Duodenal mucosa (tissue), 2 donors: ENCODE measurements at regions not wholly inside any gene's neighbourhood (a gene's known extent, or its start where the extent isn't known, plus 50 kb on each side); places are given as distances from the start of the nearest gene placed in this dataset.

Experiments used
- H3K27ac ChIP-seq: one replicate; pipeline ENCODE4 v1.7.0; 2013; ENCODE audit warnings: low read depth, low read length
- H3K27me3 ChIP-seq, 2 donors: one replicate each; pipeline ENCODE4 v1.7.0; 2013; ENCODE audit warnings: low read length in 2 of 2, control low read depth in 1 of 2; ENCODE audit not compliant: insufficient read depth in 2 of 2, control insufficient read depth in 1 of 2
- H3K36me3 ChIP-seq, 2 donors: one replicate each; pipeline ENCODE4 v1.7.0; 2013; ENCODE audit warnings: low read length in 2 of 2, control low read depth in 1 of 2; ENCODE audit not compliant: insufficient read depth in 2 of 2, control insufficient read depth in 1 of 2
- H3K4me1 ChIP-seq, 2 donors: one replicate each; pipeline ENCODE4 v1.7.0; 2013; ENCODE audit warnings: low read length in 2 of 2, control low read depth in 1 of 2; ENCODE audit not compliant: insufficient read depth in 2 of 2, control insufficient read depth in 1 of 2
- H3K4me3 ChIP-seq, 2 donors: one replicate each; pipeline ENCODE4 v1.7.0; 2013; ENCODE audit warnings: low read length in 2 of 2, low read depth in 1 of 2
- H3K9ac ChIP-seq, 2 donors: one replicate each; pipeline ENCODE4 v1.7.0; 2013; ENCODE audit warnings: low read length in 2 of 2, low read depth in 1 of 2
- H3K9me3 ChIP-seq, 2 donors: one replicate each; pipeline ENCODE4 v1.7.0; 2013; ENCODE audit warnings: low read length in 2 of 2, control low read depth in 1 of 2; ENCODE audit not compliant: control insufficient read depth in 1 of 2

DNA sequence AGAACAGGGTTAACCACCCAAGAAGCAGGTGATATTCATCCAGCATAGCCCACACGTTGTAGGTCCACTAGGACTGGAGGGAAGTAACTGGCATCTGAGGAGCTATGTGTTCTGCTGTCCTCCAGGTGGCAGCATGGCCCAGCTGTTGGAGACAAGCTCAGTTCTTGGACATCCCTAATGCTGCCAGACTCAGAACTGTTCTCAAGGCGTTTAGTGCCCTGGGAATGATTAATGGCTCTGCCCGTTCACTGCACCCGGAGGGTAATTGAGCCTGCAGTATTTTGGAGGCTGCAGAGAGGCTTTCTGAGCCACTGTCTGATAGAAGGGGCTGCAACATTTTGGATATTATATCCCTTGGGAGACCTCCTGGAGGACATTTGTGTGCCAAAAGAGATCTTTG is 521.3 kb upstream of the SEMA6D start:
- H3K9me3 ChIP-seq = no peaks in the 10 kb centered on the region
- H3K27ac ChIP-seq = no peak overlapping the region
- H3K4me1 ChIP-seq = no peaks in the 10 kb centered on the region
- H3K9ac ChIP-seq = no peak overlapping the region
- no peaks in the 10 kb centered on the region for H3K36me3 ChIP-seq
- no peak overlapping the region for H3K4me3 ChIP-seq
- H3K27me3 ChIP-seq = no peaks in the 10 kb centered on the region

- no peaks in the 10 kb centered on the region for H3K36me3 ChIP-seq
- no peaks in the 10 kb centered on the region for H3K4me1 ChIP-seq
- no peak overlapping the region for H3K4me3 ChIP-seq
- no peaks in the 10 kb centered on the region for H3K9me3 ChIP-seq
- no peaks in the 10 kb centered on the region for H3K27me3 ChIP-seq
- no peak overlapping the region for H3K27ac ChIP-seq
- H3K9ac ChIP-seq = no peak overlapping the region
Measured at GRCh38 chr15:47203993-47204392, 513.3 kb upstream of the SEMA6D start.

GRCh38 chr15:47206358-47206978 is 510.8 kb upstream of the SEMA6D start:
- no peaks in the 10 kb centered on the region for H3K27me3 ChIP-seq
- H3K9me3 ChIP-seq = no peaks in the 10 kb centered on the region
- H3K9ac ChIP-seq = no peak overlapping the region
- H3K4me1 ChIP-seq = no peaks in the 10 kb centered on the region
- H3K27ac ChIP-seq = no peak overlapping the region
- H3K4me3 ChIP-seq = no peak overlapping the region
- H3K36me3 ChIP-seq = no peaks in the 10 kb centered on the region

DNA sequence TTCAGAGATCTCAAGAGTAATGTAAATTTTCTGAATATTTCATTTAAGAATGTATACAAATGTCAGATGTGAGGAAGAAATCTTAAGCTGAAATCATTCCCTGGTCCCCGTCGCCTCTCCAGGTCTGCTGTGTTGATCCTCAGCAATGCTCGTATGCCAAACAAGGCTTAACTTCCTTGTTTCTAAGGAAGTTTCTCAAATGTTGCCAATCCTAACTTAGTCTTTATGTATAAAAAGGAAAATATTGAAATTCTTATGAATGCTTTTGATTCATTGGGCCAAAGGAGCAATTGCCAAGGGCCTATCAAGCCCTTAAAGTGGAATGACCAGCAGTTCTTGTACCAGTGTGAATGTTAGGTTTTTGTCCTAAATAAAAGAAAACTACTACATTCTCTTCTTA is 507.7 kb upstream of the SEMA6D start:
- H3K36me3 ChIP-seq = no peaks in the 10 kb centered on the region
- H3K27ac ChIP-seq = no peak overlapping the region
- H3K9me3 ChIP-seq = no peaks in the 10 kb centered on the region
- H3K27me3 ChIP-seq = no peaks in the 10 kb centered on the region
- H3K4me3 ChIP-seq = no peak overlapping the region
- no peak overlapping the region for H3K9ac ChIP-seq
- H3K4me1 ChIP-seq = no peaks in the 10 kb centered on the region

DNA sequence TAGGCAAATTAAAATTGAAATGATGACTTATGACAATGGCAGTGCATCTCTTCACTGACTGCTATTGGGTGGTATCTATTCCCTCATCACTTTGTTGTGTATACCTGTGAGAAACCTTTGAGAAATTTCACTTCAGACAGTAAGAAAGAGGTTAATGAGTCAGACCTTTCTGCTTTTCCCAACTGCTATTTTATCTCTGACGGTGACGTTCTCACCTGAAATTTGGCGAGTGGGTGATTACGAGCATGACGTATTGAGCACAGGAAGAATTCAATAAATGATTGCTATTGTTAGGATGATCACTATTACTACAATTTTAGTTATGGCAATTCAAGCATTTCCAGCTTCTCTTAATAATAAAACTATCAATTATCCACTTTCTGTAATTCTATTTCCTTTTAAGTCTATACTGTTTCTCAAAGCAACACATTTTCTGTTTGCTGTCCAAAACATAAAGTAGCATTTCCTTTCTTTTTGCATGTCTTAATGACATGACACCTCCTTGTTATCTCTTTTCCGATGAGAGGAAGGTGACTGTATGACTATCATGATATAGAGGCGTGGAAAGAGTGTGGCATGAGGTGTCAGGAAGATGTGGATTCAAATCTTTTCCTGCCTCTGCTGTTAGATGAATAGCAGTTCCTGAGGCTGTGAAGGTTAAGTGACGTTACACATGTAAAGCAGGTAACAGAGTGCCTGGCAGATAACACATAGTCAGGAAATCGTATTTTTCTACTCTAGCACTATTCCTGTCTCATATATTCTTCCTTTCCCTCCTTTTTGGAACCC is 504.9 kb upstream of the SEMA6D start:
- no peaks in the 10 kb centered on the region for H3K27me3 ChIP-seq
- no peak overlapping the region for H3K4me3 ChIP-seq
- no peaks in the 10 kb centered on the region for H3K36me3 ChIP-seq
- H3K4me1 ChIP-seq = no peaks in the 10 kb centered on the region
- no peak overlapping the region for H3K9ac ChIP-seq
- no peak overlapping the region for H3K27ac ChIP-seq
- no peaks in the 10 kb centered on the region for H3K9me3 ChIP-seq

DNA sequence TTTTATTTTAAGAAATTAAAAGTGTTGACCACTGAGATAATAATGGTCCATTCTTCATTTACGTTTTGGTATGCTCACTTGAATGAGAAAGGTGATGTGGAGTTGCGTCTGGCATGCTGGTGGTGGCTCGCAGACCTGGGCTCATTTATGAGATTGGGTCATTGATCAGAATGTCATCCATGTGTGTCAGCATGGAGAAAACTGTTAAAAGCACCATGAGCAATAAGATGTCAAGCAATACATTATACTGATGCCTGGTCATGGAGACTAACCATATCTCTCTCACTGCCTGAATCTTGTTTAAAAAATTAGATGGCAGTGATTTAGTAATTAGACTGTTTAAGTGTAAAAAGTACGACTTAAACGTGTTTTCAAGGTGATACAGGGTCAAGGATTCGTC is 503.4 kb upstream of the SEMA6D start:
- no peak overlapping the region for H3K4me3 ChIP-seq
- H3K4me1 ChIP-seq = no peaks in the 10 kb centered on the region
- H3K36me3 ChIP-seq = no peaks in the 10 kb centered on the region
- H3K9me3 ChIP-seq = no peaks in the 10 kb centered on the region
- no peaks in the 10 kb centered on the region for H3K27me3 ChIP-seq
- no peak overlapping the region for H3K27ac ChIP-seq
- no peak overlapping the region for H3K9ac ChIP-seq

- Histone ChIP-seq H3K27ac (no peak overlapping the region), H3K4me1 (no peaks in the 10 kb centered on the region), H3K9ac (no peak overlapping the region), H3K9me3 (no peaks in the 10 kb centered on the region), H3K27me3 (no peaks in the 10 kb centered on the region), H3K4me3 (no peak overlapping the region), H3K36me3 (no peaks in the 10 kb centered on the region)
Measured at GRCh38 chr15:47218295-47218694, 499.0 kb upstream of the SEMA6D start.

DNA sequence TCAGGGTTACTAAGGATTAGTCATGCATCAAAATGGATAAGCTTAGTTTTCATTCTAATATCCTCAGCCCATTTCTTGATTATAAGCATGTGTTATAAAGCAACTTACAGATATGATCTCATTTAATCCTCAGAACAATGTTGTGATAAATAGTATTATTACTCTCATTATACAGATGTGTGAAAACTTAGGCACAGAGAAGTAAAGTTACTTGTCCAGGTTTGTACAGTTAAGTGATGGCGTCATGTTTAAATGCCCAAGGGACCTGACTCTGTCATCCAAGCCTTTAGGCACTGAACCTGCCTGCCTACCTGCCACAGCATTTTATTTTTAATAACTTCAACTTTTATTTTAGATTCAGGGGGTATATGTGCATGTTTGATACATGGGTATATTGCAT is 472.9 kb upstream of the SEMA6D start:
- H3K36me3 ChIP-seq = no peaks in the 10 kb centered on the region
- H3K27me3 ChIP-seq = no peaks in the 10 kb centered on the region
- no peak overlapping the region for H3K27ac ChIP-seq
- H3K9ac ChIP-seq = no peak overlapping the region
- H3K4me1 ChIP-seq = no peaks in the 10 kb centered on the region
- H3K9me3 ChIP-seq = no peaks in the 10 kb centered on the region
- H3K4me3 ChIP-seq = no peak overlapping the region

DNA sequence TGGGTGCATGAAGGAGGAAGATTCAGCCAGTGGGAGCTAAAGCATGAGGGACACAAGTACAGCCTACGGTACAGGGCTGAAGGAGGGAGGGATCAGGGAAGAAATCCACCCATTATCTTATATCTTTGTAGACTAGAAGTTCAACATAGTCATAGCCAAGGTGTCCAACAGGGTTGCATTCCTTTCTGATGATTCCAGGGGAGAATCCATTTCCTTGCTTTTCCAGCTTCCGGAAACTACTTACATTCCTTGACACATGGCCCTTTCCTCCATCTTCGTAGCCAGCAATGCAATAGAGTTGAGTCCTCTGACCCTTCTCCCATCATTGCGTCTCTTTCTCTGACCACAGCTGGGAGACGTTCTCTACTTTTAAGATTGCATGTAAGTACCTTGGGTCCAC is 471.0 kb upstream of the SEMA6D start:
- Histone ChIP-seq H3K4me1 (no peaks in the 10 kb centered on the region), H3K27ac (no peak overlapping the region), H3K9me3 (no peaks in the 10 kb centered on the region), H3K9ac (no peak overlapping the region), H3K4me3 (no peak overlapping the region), H3K36me3 (no peaks in the 10 kb centered on the region), H3K27me3 (no peaks in the 10 kb centered on the region)

GRCh38 chr15:47258521-47258920 is 458.8 kb upstream of the SEMA6D start:
- no peak overlapping the region for H3K27ac ChIP-seq
- no peaks in the 10 kb centered on the region for H3K27me3 ChIP-seq
- H3K4me1 ChIP-seq = no peaks in the 10 kb centered on the region
- no peak overlapping the region for H3K4me3 ChIP-seq
- no peak overlapping the region for H3K9ac ChIP-seq
- no peaks in the 10 kb centered on the region for H3K36me3 ChIP-seq
- H3K9me3 ChIP-seq = peaks cover 0 to 6% of the 10 kb centered on the region in 2 donors
